Natural killer cell (primary cell): ENCODE measurements at regions not wholly inside any gene's neighbourhood (a gene's known extent, or its start where the extent isn't known, plus 50 kb on each side); places are given as distances from the start of the nearest gene placed in this dataset.
"Not testable (repeated sequence)": the region's sequence is repeated elsewhere in the genome, so short reads cannot be mapped to it uniquely, and the experiment has no call there.

ENCODE experiments used
- ATAC-seq, 3 donors: fragments of 150-1000 bp in 2 of 3; fragments of 200-7000 bp in 1 of 3; cut with Tn5 transposase; 1 replicate in 1 of 3; 2 replicates in 2 of 3; pipeline ENCODE4 v1.10.0; 2021; ENCODE audit warnings: mild to moderate bottlenecking in 2 of 3, moderate library complexity in 2 of 3
- DNase-seq, 2 donors: peaks; one replicate each; pipeline versions ENCODE4 v3.0.0 to v3.0.0-alpha.2; 2013 to 2021; ENCODE audit warnings: mixed read lengths in 1 of 2
- H3K27ac ChIP-seq: one replicate; pipeline ENCODE4 v1.5.1; 2013; ENCODE audit warnings: mild to moderate bottlenecking, low read length
- H3K27me3 ChIP-seq: one replicate; pipeline ENCODE4 v1.6.1; 2013; ENCODE audit warnings: low read length; ENCODE audit not compliant: control insufficient read depth, insufficient read depth
- H3K36me3 ChIP-seq: one replicate; pipeline ENCODE4 v1.6.1; 2013; ENCODE audit warnings: low read length; ENCODE audit not compliant: control insufficient read depth, insufficient read depth
- H3K4me1 ChIP-seq: one replicate; pipeline ENCODE4 v1.6.1; 2013; ENCODE audit warnings: low read length; ENCODE audit not compliant: control insufficient read depth, insufficient read depth
- H3K4me3 ChIP-seq: one replicate; pipeline ENCODE4 v1.5.1; 2013; ENCODE audit warnings: low read length
- H3K9me3 ChIP-seq: one replicate; pipeline ENCODE4 v1.6.1; 2013; ENCODE audit warnings: low read length; ENCODE audit not compliant: control insufficient read depth, insufficient read depth
- H3K27ac Mint-ChIP-seq, 2 donors: one replicate each; pipeline ENCODE4 v1.8.0; 2022; ENCODE audit warnings: mild to moderate bottlenecking in 2 of 2, mixed read lengths in 2 of 2, moderate library complexity in 1 of 2
- H3K27me3 Mint-ChIP-seq, 2 donors: one replicate each; pipeline ENCODE4 v1.8.0; 2022; ENCODE audit warnings: low read depth in 2 of 2, mixed read lengths in 2 of 2
- H3K36me3 Mint-ChIP-seq: one replicate; pipeline ENCODE4 v1.8.0; 2022; ENCODE audit warnings: mixed read lengths
- H3K4me1 Mint-ChIP-seq, 2 donors: one replicate each; pipeline ENCODE4 v1.8.0; 2022; ENCODE audit warnings: mixed read lengths in 2 of 2
- H3K4me3 Mint-ChIP-seq: one replicate; pipeline ENCODE4 v1.8.0; 2022; ENCODE audit warnings: mild to moderate bottlenecking, moderate library complexity, mixed read lengths
- H3K9me3 Mint-ChIP-seq, 2 donors: one replicate each; pipeline ENCODE4 v1.8.0; 2022; ENCODE audit warnings: mixed read lengths in 2 of 2
- CTCF ChIP-seq: fragments of 200-600 bp; IDR thresholded peaks from one replicate; pipeline ENCODE4 v1.8.0; 2022; ENCODE audit warnings: antibody characterized with exemption
- WGBS: methylation state at CpG from one replicate; pipeline ENCODE4 v1.1.7; 2013; ENCODE audit warnings: missing lambda C conversion rate; ENCODE audit not compliant: insufficient coverage; 5-methylcytosine and 5-hydroxymethylcytosine counted together
- intact Hi-C: fragments of 100-400 bp; cut with micrococcal nuclease; formaldehyde crosslinking; loops from one replicate; pipeline ENCODE4 v1.14.2; 2022

- H3K4me3 ChIP-seq: no peak overlapping the region
- H3K36me3 Mint-ChIP-seq: no peaks in the 10 kb centered on the region
- H3K27me3 Mint-ChIP-seq: peaks cover 0 to 14% of the 10 kb centered on the region in 2 donors
- 88% methylated on average over 1 of the region's 2 CpGs for WGBS
- no peaks in the 10 kb centered on the region for H3K9me3 ChIP-seq
- H3K9me3 Mint-ChIP-seq: peaks cover 0 to 2% of the 10 kb centered on the region in 2 donors
- ATAC-seq (no peak), DNase-seq (no peak)
- H3K27ac Mint-ChIP-seq: no peak overlapping the region
- no peaks in the 10 kb centered on the region for H3K4me1 ChIP-seq
- intact Hi-C loops: no loop called here
- no peaks in the 10 kb centered on the region for H3K36me3 ChIP-seq
- no peaks in the 10 kb centered on the region for H3K27me3 ChIP-seq
- H3K27ac ChIP-seq: no peak overlapping the region
- H3K4me3 Mint-ChIP-seq: no peak overlapping the region
- TF ChIP-seq CTCF: no peak
- no peaks in the 10 kb centered on the region for H3K4me1 Mint-ChIP-seq
Measured at GRCh38 chrX:138853936-138854335, 142.4 kb upstream of the FGF13 start.

GRCh38 chrX:138849521-138849920 is 138.0 kb upstream of the FGF13 start:
- no peak overlapping the region for H3K27ac Mint-ChIP-seq

GRCh38 chrX:138847930-138848329 is 136.4 kb upstream of the FGF13 start:
- H3K27me3 ChIP-seq: no peaks in the 10 kb centered on the region
- no peak overlapping the region for H3K27ac Mint-ChIP-seq
- H3K36me3 Mint-ChIP-seq: no peaks in the 10 kb centered on the region
- 69% methylated on average over 3 of the region's 3 CpGs for WGBS
- no peak overlapping the region for H3K4me3 ChIP-seq
- no peaks in the 10 kb centered on the region for H3K4me1 ChIP-seq
- TF ChIP-seq CTCF: no peak
- DNase-seq (no peak), ATAC-seq (no peak)
- H3K4me3 Mint-ChIP-seq: no peak overlapping the region
- no peaks in the 10 kb centered on the region for H3K36me3 ChIP-seq
- no peak overlapping the region for H3K27ac ChIP-seq
- no peaks in the 10 kb centered on the region for H3K4me1 Mint-ChIP-seq
- H3K9me3 Mint-ChIP-seq: peaks cover 0 to 2% of the 10 kb centered on the region in 2 donors
- intact Hi-C loops: no loop called here
- H3K27me3 Mint-ChIP-seq: peaks cover 0 to 20% of the 10 kb centered on the region in 2 donors
- H3K9me3 ChIP-seq: no peaks in the 10 kb centered on the region

More at GRCh38 chrX:138849521-138849920, 138.0 kb upstream of the FGF13 start:
- no peak overlapping the region for H3K4me3 ChIP-seq
- Mint-ChIP-seq H3K27me3 (peaks cover 0 to 20% of the 10 kb centered on the region in 2 donors), H3K4me3 (no peak overlapping the region), H3K4me1 (no peaks in the 10 kb centered on the region), H3K36me3 (no peaks in the 10 kb centered on the region), H3K9me3 (peaks cover 0 to 2% of the 10 kb centered on the region in 2 donors)
- DNase-seq (no peak), ATAC-seq (no peak)
- H3K27ac ChIP-seq: no peak overlapping the region
- intact Hi-C loops: no loop called here
- WGBS: 94% methylated on average over 2 of the region's 2 CpGs
- no peaks in the 10 kb centered on the region for H3K4me1 ChIP-seq
- no peaks in the 10 kb centered on the region for H3K9me3 ChIP-seq
- no peaks in the 10 kb centered on the region for H3K27me3 ChIP-seq
- no peak for TF ChIP-seq CTCF
- H3K36me3 ChIP-seq: no peaks in the 10 kb centered on the region

GRCh38 chrX:138845786-138846185 is 134.3 kb upstream of the FGF13 start:
- WGBS: 83% methylated on average over 2 of the region's 3 CpGs
- no peak for TF ChIP-seq CTCF

GRCh38 chrX:138807400-138807799 is 95.9 kb upstream of the FGF13 start:
- H3K4me3 ChIP-seq, intact Hi-C loops, H3K27me3 Mint-ChIP-seq, ATAC-seq, H3K4me1 ChIP-seq, H3K27ac Mint-ChIP-seq, H3K4me1 Mint-ChIP-seq, H3K4me3 Mint-ChIP-seq, H3K27ac ChIP-seq, H3K36me3 ChIP-seq, H3K36me3 Mint-ChIP-seq, H3K27me3 ChIP-seq, DNase-seq, H3K9me3 ChIP-seq: not testable (repeated sequence)
- peaks cover 0 to 13% of the 10 kb centered on the region in 2 donors for H3K9me3 Mint-ChIP-seq
- WGBS: no CpG with 5 or more reads among the region's 1 CpG

More at GRCh38 chrX:138845786-138846185, 134.3 kb upstream of the FGF13 start:
- Mint-ChIP-seq H3K36me3 (no peaks in the 10 kb centered on the region), H3K4me1 (no peaks in the 10 kb centered on the region), H3K27ac (no peak overlapping the region), H3K9me3 (peaks cover 0 to under 1% of the 10 kb centered on the region in 2 donors), H3K27me3 (peaks cover 0 to 21% of the 10 kb centered on the region in 2 donors), H3K4me3 (no peak overlapping the region)
- ATAC-seq: no peak
- H3K36me3 ChIP-seq: no peaks in the 10 kb centered on the region
- no peak for DNase-seq
- H3K9me3 ChIP-seq: no peaks in the 10 kb centered on the region
- H3K4me3 ChIP-seq: no peak overlapping the region
- H3K27ac ChIP-seq: no peak overlapping the region
- no peaks in the 10 kb centered on the region for H3K4me1 ChIP-seq
- intact Hi-C loops: no loop called here
- no peaks in the 10 kb centered on the region for H3K27me3 ChIP-seq
